SK-N-SH (cell line): ENCODE measurements at regions not wholly inside any gene's neighbourhood (a gene's known extent, or its start where the extent isn't known, plus 50 kb on each side); places are given as distances from the start of the nearest gene placed in this dataset.

Experiments used
- EP300 ChIP-seq, 2 experiments: IDR thresholded peaks; 2 replicates each; pipeline versions ENCODE4 v1.4.0 to v1.6.1; 2012; ENCODE audit warnings: borderline replicate concordance in 1 of 2, low read depth in 1 of 2, low read length in 1 of 2
- NRF1 ChIP-seq: IDR thresholded peaks from 2 replicates; pipeline ENCODE4 v1.6.1; 2012; ENCODE audit warnings: low read depth, mild to moderate bottlenecking, low read length
- POLR2AphosphoS5 ChIP-seq: IDR thresholded peaks from 2 replicates; pipeline ENCODE4 v1.6.1; 2012; ENCODE audit warnings: low read depth, low read length
- RFX5 ChIP-seq: IDR thresholded peaks from 2 replicates; pipeline ENCODE4 v1.6.1; 2012; ENCODE audit warnings: mild to moderate bottlenecking, improper control_type of control experiment, low read length
- TAF1 ChIP-seq: IDR thresholded peaks from 2 replicates; pipeline ENCODE4 v1.6.1; 2012; ENCODE audit warnings: low read depth, mild to moderate bottlenecking, low read length, moderate library complexity, borderline replicate concordance
- TF ChIP-seq, protein P1 (sequence below): fragments of 200-600 bp; sonication (generic); IDR thresholded peaks from 2 replicates; pipeline ENCODE4 v1.6.1; 2017; ENCODE audit warnings: antibody characterized with exemption, mild to moderate bottlenecking, moderate library complexity
- TF ChIP-seq, protein P2 (sequence below): IDR thresholded peaks from 2 replicates; pipeline ENCODE4 v1.4.0; 2012; ENCODE audit warnings: low read depth, borderline replicate concordance
- TF ChIP-seq, protein P3 (sequence below): IDR thresholded peaks from 2 replicates; pipeline ENCODE4 v1.4.0; 2012; ENCODE audit warnings: low read depth

DNA sequence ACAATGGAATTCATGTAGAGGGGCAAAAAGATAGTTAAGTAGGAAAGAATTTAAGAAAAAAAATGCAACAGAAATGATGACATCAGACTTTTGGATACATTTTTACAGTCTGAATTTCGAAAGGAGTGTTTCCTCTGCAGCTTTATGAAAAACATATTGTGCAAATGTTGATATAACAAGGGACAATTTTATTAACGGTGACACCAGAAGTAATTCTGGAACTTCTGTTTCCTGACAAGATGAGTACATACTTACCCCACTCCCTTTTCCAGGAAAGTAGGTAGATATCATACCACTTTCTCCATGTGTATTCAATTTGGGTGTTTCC lies 369.6 kb downstream of the FBXO15 start:
- TF ChIP-seq TAF1 (no peak), NRF1 (no peak), RFX5 (no peak), EP300 (IDR thresholded peaks at IDR 0.05; ENCODE audit: borderline replicate concordance in 1 of 2, low read depth in 1 of 2, low read length in 1 of 2) (peak; percentile 29 to 71; a peak in 3 of 4 replicates), POLR2AphosphoS5 (no peak)
- TF ChIP-seq, protein P1, sequence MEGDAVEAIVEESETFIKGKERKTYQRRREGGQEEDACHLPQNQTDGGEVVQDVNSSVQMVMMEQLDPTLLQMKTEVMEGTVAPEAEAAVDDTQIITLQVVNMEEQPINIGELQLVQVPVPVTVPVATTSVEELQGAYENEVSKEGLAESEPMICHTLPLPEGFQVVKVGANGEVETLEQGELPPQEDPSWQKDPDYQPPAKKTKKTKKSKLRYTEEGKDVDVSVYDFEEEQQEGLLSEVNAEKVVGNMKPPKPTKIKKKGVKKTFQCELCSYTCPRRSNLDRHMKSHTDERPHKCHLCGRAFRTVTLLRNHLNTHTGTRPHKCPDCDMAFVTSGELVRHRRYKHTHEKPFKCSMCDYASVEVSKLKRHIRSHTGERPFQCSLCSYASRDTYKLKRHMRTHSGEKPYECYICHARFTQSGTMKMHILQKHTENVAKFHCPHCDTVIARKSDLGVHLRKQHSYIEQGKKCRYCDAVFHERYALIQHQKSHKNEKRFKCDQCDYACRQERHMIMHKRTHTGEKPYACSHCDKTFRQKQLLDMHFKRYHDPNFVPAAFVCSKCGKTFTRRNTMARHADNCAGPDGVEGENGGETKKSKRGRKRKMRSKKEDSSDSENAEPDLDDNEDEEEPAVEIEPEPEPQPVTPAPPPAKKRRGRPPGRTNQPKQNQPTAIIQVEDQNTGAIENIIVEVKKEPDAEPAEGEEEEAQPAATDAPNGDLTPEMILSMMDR: no peak
- TF ChIP-seq, protein P2, sequence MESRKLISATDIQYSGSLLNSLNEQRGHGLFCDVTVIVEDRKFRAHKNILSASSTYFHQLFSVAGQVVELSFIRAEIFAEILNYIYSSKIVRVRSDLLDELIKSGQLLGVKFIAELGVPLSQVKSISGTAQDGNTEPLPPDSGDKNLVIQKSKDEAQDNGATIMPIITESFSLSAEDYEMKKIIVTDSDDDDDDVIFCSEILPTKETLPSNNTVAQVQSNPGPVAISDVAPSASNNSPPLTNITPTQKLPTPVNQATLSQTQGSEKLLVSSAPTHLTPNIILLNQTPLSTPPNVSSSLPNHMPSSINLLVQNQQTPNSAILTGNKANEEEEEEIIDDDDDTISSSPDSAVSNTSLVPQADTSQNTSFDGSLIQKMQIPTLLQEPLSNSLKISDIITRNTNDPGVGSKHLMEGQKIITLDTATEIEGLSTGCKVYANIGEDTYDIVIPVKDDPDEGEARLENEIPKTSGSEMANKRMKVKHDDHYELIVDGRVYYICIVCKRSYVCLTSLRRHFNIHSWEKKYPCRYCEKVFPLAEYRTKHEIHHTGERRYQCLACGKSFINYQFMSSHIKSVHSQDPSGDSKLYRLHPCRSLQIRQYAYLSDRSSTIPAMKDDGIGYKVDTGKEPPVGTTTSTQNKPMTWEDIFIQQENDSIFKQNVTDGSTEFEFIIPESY: no peak
- TF ChIP-seq, protein P3, sequence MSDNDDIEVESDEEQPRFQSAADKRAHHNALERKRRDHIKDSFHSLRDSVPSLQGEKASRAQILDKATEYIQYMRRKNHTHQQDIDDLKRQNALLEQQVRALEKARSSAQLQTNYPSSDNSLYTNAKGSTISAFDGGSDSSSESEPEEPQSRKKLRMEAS: no peak
